ENCODE measurements at regions not wholly inside any gene's neighbourhood (a gene's known extent, or its start where the extent isn't known, plus 50 kb on each side); places are given as distances from the start of the nearest gene placed in this dataset.

DNA sequence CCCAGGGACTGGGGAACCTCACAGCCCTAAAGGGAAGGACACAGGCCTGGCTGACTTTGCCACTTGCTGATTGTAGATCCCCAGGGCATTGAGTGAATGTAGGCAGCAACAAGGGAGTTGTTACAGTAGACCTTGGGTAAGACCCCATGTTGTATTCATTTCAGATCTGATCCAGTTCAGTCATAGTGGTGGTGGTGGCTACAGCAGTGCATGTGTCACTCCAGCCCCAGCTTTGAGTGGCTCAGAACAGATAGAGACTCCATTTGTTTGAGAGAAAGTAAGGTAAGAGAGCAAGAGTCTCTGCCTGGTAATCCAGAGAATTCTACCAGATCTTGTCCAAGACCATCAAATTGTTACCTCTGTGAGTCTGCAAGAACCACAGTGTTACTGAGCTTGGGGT, 278.7 kb upstream of the SATB1 start:
- TF ChIP-seq, protein P1, sequence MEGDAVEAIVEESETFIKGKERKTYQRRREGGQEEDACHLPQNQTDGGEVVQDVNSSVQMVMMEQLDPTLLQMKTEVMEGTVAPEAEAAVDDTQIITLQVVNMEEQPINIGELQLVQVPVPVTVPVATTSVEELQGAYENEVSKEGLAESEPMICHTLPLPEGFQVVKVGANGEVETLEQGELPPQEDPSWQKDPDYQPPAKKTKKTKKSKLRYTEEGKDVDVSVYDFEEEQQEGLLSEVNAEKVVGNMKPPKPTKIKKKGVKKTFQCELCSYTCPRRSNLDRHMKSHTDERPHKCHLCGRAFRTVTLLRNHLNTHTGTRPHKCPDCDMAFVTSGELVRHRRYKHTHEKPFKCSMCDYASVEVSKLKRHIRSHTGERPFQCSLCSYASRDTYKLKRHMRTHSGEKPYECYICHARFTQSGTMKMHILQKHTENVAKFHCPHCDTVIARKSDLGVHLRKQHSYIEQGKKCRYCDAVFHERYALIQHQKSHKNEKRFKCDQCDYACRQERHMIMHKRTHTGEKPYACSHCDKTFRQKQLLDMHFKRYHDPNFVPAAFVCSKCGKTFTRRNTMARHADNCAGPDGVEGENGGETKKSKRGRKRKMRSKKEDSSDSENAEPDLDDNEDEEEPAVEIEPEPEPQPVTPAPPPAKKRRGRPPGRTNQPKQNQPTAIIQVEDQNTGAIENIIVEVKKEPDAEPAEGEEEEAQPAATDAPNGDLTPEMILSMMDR (IDR thresholded peaks at IDR 0.05) = no peak
- no peak for TF ChIP-seq ZFX (IDR thresholded peaks at IDR 0.05; ENCODE audit: borderline replicate concordance)
- H3K27ac ChIP-seq = no peak overlapping the region

DNA sequence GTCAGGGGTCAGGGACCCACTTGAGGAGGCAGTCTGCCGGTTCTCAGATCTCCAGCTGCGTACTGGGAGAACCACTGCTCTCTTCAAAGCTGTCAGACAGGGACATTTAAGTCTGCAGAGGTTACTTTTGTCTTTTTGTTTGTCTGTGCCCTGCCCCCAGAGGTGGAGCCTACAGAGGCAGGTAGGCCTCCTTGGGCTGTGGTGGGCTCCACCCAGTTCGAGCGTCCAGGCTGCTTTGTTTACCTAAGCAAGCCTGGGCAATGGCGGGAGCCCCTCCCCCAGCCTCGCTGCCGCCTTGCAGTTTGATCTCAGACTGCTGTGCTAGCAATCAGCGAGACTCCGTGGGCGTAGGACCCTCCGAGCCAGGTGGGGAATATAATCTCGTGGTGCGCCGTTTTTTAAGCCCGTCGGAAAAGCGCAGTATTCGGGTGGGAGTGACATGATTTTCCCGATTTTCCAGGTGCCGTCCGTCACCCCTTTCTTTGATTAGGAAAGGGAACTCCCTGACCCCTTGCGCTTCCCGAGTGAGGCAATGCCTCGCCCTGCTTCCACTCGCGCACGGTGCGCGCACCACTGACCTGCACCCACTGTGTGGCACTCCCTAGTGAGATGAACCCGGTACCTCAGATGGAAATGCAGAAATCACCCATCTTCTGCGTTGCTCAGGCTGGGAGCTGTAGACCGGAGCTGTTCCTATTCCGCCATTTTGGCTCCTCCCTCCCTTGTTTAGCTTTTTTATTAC, 268.6 kb upstream of the SATB1 start:
- peak overlapping the region; percentile 61 for H3K27ac ChIP-seq

DNA sequence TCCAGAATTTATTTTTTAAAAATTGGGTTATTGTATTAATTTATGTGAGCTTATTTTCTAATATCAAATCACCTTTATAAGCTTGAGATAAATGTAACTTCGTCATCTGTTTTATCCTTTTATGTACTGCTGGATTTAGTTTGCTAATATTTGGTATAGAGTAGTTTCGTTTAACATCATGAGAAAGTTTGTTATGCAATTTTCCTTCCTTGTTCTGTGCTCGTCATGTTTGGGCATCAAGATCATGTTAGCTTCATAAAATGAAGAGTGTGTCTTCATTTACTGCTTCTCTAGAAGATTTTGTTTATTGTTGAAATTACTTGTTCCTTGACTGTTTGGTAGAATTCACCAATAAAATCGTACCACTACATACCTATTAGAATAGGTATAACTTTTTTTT, 262.1 kb upstream of the SATB1 start:
- no peak overlapping the region for H3K27ac ChIP-seq
- TF ChIP-seq, protein P1 (IDR thresholded peaks at IDR 0.05) = no peak
- TF ChIP-seq ZFX (IDR thresholded peaks at IDR 0.05; ENCODE audit: borderline replicate concordance) = no peak

DNA sequence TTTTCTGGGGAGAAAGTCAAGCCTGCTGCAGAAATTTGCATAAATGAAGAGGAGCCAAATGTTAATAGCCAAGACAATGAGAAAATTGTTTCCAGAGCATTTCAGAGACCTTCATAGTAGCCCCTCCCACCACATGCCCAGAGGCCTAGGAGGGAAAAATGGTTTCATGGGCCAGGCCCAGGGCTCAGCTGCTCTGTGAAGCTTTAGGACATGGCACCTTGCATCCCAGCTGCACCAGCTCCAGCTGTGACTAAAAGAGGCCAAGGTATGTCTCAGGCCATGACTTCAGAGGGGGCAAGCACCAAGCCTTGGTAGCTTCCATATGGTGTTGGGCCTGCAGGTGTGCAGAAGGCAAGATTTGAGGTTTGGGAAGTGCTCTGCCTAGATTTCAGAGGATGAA, 258.8 kb upstream of the SATB1 start:
- no peak overlapping the region for H3K27ac ChIP-seq
- TF ChIP-seq ZFX (IDR thresholded peaks at IDR 0.05; ENCODE audit: borderline replicate concordance) = no peak
- TF ChIP-seq, protein P1 (IDR thresholded peaks at IDR 0.05) = no peak

DNA sequence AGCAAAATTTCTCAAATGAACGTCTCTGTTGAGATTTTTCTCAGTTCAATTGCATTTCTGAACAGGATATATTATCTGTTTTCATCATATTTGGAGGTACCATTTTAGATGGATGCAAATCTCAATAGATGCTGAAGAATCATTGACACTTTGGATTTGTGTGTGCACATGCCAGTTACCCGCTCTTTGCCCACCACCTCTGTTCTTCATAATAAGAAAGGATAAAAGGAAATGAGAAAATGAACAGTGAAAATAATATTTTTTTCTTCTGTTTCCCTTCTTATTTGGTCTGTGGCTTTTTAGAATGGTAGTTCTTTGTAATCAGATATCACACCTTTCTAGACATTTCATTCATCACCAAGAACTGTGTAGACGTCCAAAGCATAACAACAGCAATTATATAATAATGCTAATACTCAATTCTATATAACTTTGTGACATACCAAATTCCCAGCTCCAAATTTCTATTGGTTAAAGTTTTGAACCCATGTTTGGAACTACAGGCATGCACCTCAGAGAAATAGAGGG, 256.7 kb upstream of the SATB1 start:
- no peak overlapping the region for H3K27ac ChIP-seq
- TF ChIP-seq ZFX (IDR thresholded peaks at IDR 0.05; ENCODE audit: borderline replicate concordance) = no peak
- TF ChIP-seq, protein P1 (IDR thresholded peaks at IDR 0.05) = no peak

DNA sequence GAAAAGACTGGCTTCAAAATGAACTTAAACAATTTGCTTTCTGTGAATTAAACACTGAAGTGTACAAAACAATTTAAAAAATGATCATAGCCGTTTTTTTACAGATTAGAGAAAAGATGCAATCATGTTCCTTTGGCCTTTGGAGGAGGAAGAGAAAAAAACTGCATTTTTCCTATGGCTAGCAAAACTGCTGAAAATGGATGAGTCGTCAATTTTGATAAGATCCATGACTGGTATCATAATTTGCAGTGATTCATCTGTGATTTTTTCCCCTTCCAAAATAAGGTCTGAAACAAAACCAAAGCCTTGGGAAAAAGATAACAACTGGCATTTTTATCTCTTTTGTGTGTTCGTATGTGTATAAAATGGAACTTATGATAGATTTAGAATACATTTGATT, 255.6 kb upstream of the SATB1 start:
- TF ChIP-seq, protein P1 (IDR thresholded peaks at IDR 0.05) = no peak
- TF ChIP-seq ZFX (IDR thresholded peaks at IDR 0.05; ENCODE audit: borderline replicate concordance) = no peak
- H3K27ac ChIP-seq = no peak overlapping the region

DNA sequence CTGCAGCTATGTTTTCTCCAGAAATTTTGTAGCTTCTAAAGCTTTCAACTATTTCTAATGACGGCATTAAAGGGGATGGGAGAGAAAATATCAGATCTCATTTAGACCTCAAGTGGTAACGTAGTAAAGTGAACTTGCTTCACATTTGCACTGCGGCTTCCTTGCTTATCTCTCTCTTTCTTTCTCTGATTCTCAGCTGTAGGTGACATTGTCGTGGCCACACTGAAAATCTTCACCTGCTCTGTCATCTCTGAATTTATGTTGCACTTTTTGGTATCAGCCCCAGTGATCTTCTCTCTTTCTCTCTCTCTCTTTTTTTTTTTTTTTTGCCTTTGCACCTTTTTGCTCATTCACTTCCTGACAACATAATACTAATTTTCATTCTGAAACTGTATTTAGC, 254.1 kb upstream of the SATB1 start:
- H3K27ac ChIP-seq = no peak overlapping the region
- TF ChIP-seq, protein P1 (IDR thresholded peaks at IDR 0.05) = no peak
- TF ChIP-seq ZFX (IDR thresholded peaks at IDR 0.05; ENCODE audit: borderline replicate concordance) = no peak
